GM19468 (cell line): ENCODE measurements at regions not wholly inside any gene's neighbourhood (a gene's known extent, or its start where the extent isn't known, plus 50 kb on each side); places are given as distances from the start of the nearest gene placed in this dataset.
"Not testable (repeated sequence)": the region's sequence is repeated elsewhere in the genome, so short reads cannot be mapped to it uniquely, and the experiment has no call there.

Source experiments
- ATAC-seq: cut with Tn5 transposase; IDR thresholded peaks from one replicate; pipeline ENCODE4 v1.9.1; 2021; ENCODE audit warnings: mild to moderate bottlenecking, moderate library complexity, moderate number of reproducible peaks; ENCODE audit not compliant: unreplicated experiment; ENCODE audit errors: extremely low read depth

DNA sequence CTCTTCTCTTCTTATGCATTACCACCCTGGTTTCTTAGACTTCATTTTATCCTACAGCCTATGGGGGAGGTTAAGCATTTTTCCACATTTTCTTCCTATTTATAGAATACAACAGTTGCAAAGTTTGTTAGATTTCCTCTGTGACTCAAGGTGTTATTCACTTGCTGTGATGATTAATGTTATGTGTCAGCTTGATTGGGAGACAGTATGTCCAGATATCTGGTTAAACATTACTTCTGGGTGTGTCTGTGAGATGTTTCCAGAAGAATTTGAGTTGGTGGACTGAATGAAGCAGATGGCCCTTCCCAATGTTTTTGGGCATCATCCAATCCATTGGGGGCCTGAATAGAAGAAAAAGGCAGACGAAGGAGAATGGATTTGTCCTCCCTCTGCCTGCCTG is 131.3 kb downstream of the C6orf118 start:
- ATAC-seq = no peak

DNA sequence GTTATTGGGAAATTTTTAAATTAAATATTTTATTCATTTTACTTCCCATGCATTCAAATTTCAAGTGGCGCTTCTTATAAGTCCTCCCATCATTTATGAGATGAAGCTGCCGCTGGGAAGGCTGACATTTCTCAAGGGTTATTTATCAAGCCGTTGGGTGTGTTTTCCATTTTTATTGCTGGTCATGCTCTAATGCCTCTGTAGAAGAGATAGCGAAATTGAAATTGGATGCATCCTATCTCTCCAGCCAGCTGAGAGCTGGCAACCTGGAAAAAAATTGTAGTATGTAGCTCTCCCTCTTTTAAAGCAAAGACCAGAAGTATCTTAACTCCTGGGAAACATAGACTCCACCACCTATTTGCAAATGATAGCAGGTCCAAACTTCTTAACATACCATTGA is 135.9 kb downstream of the C6orf118 start:
- no peak for ATAC-seq

GRCh38 chr6:165167861-165168260 is 141.5 kb downstream of the C6orf118 start:
- no peak for ATAC-seq

GRCh38 chr6:165167311-165167710 is 142.1 kb downstream of the C6orf118 start:
- ATAC-seq = no peak

DNA sequence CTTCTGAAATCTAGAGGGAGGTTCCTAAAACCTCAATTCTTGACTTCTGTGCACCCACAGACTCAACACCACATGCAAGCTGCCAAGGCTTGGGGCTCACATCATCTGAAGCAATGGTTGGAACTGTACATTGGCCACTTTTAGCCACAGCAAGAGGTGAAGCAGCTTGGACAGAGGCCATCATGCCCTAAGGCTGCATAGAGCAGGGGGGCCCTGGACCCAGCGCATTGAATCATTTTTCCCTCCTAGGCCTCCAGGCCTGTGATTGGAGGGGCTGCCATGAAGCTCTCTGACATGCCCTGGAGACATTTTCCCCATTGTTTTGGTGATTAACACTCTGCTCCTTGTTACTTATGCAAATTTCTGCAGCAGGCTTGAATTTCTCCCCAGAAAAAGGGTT is 145.9 kb downstream of the C6orf118 start:
- ATAC-seq = no peak

DNA sequence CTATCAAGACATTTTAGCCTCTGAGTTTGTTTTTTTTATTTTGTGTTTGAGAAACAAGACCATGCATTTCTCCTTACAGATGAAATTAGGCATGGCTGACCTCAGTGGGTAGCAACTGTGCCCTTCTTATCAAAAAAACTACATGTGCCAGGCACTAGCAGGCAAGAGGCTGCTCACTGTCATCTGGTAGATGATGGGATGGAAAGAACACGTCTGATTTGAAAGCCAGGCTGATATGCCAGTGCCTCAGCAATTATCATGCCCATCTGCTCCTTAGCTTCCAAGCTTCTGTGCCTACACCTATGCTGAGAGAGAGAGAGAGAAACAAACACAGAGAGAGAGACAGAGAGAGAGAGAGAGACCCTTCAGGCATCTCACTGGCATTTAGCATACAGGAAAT is 149.9 kb downstream of the C6orf118 start:
- ATAC-seq = no peak

DNA sequence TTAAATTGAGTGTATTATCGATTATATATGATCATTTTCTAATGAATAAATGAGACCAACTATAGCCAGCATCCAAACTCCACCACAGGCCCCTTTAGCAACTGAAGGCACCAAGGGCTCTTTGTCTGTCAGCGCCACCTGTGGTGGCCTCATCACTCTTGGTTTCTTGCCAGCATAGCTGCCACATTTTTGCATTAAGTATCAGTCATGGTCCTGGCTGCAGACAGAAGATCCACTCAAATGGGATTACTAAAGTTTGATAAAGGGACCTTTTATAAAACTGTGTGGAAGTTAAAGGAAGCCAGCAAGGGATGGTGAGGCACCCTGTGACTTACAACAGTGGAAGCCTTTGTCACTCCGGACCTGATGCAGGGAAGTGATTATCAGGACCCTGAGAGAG is 162.9 kb downstream of the C6orf118 start:
- ATAC-seq = no peak

GRCh38 chr6:165135889-165136288 is 173.5 kb downstream of the C6orf118 start:
- ATAC-seq = no peak

- ATAC-seq = no peak
These were observed 180.3 kb downstream of the C6orf118 start for GRCh38 chr6:165129086-165129485.

DNA sequence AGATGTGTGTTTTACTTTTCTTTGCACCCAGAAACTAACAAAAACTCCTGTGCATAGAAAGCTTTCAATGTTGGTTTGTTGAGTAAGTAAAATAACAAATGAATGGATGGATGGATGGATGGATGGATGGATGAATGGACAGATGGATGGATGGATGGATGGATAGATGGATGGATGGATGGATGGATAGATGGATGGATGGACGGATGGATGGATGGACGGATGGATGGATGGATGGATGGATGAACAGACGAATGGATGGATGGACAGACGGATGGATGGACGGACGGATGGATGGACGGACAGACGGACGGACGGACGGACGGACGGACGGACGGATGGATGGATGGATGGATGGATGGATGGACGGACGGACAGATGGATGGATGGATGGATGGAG is 181.7 kb downstream of the C6orf118 start:
- ATAC-seq = not testable (repeated sequence)

- not testable (repeated sequence) for ATAC-seq
These were observed 184.7 kb downstream of the C6orf118 start for GRCh38 chr6:165124681-165125080.

DNA sequence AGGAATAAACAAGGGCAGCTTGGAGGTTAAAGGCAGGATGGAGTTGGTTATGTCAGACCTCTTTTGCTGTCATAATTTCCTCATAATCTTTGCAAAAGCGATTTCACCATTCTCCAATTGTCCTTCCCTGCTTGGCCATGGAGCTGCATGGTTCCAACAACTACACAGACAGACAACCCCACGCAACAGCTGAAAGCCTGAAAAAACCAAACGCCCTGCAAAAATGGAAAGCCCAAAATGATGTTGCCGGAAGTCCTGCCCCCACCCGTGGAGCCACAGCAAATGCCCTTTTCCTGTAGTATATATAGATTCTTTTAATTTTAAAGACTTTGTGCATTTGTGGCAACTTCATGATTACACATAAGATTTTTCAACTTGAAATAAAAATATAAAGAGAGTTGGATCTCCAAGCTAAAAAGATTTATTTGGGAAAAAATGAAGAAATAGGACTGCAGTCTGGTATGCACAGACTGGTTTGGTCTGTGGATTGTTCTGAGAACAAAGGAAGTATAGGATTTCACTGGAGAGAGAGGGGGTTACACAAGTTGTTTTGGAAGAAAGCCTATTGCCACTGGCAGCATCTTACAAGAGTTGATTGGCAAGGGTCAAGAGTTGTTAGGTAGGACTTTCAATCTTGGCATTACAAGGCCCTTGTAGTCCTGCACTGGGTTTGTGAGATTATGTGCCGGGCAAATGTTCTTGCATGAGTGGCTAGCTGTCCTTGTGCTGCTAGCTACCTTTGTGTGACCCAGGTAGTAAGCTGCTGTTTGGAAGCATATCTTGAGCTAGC is 190.0 kb downstream of the C6orf118 start:
- ATAC-seq = no peak

DNA sequence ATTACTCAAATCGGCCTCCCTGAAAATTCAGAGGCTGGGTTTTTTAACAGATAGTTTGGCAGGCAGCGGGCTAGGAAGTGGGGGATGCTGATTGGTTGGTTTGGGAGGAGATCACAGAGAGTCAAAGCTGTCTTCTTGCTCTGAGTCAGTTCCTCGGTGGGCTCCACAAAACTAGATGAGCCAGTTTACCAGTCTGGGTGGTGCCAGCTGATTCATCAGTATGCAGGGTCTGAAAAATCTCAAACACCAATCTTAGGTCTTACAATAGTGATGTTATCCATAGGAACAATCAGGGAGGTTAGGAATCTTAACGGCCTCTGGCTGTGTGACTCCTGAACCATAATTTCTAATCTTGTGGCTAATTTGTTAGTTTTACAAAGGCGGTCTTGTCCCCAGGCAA is 190.7 kb downstream of the C6orf118 start:
- ATAC-seq = no peak

DNA sequence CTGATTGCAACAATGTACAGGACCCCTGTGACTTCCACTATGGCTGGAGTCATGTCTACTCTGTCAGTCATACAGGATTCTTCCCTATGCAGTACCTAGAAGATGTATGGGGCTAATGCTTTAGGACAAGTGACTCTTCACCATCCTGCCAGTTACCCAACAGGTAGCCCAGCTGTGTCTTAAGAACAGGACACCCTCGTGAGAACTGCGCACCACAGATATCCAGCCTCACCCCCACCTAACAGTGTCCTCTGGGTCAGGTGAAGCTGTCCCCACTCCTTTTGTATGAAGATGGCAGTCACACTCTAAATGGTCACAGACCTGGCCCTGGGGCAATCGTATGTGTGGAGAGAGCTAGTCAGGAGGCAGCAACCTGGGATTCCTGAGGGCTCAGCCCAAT is 191.6 kb downstream of the C6orf118 start:
- no peak for ATAC-seq

- no peak for ATAC-seq
These were observed 192.3 kb downstream of the C6orf118 start for GRCh38 chr6:165117121-165117520.

- ATAC-seq = no peak
These were observed 198.5 kb downstream of the C6orf118 start for GRCh38 chr6:165110860-165111259.

DNA sequence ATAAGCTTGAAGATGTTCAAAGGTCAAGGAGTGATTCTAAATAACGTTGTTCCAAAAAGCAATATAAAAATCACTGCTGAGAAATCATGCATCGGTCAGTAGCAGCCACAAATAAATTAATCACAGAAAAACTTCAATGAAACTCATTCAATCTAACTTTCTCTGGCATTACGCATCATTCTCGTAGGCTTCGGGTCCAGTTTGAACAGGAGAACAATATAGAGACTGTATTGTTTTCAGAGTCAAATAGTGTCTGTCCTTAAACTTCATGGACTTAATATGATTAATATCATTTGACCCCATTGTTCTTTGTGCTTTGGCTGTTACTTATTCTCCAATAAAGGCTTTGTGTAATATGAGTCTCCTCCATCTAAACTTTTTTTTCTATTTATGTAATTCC is 200.4 kb downstream of the C6orf118 start:
- ATAC-seq = no peak

- ATAC-seq = no peak
These were observed 203.1 kb downstream of the C6orf118 start for GRCh38 chr6:165106261-165106660.

GRCh38 chr6:165098165-165098564 is 211.2 kb downstream of the C6orf118 start:
- ATAC-seq = no peak

GRCh38 chr6:165096868-165097267 is 212.5 kb downstream of the C6orf118 start:
- no peak for ATAC-seq

DNA sequence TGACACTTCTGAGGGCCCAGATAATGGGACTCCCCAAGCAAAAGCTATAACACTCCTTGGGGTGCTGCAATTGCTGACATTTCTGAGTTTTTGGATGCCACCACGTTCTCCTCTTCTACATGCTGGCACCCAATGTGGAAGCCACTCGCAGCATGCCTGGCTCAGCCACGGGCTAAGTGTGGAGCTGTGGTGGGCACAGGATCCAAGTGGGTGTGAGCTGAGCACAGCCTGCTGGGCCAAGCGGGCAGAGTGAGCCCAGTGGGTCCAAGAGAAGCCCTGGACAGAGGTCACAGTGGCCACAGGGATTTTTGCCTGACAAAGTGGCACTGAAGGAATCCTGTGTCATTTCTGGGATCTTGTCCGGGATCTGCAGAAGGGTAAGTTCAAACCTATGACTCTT is 213.2 kb downstream of the C6orf118 start:
- ATAC-seq = no peak

- ATAC-seq = no peak
These were observed 216.4 kb downstream of the C6orf118 start for GRCh38 chr6:165092881-165093595.
